NAMALWA (cell line): ENCODE measurements at regions not wholly inside any gene's neighbourhood (a gene's known extent, or its start where the extent isn't known, plus 50 kb on each side); places are given as distances from the start of the nearest gene placed in this dataset.

Experiments
- DNase-seq: peaks from one replicate; pipeline ENCODE4 v3.0.0-alpha.2; 2015; ENCODE audit warnings: low spot score

DNA sequence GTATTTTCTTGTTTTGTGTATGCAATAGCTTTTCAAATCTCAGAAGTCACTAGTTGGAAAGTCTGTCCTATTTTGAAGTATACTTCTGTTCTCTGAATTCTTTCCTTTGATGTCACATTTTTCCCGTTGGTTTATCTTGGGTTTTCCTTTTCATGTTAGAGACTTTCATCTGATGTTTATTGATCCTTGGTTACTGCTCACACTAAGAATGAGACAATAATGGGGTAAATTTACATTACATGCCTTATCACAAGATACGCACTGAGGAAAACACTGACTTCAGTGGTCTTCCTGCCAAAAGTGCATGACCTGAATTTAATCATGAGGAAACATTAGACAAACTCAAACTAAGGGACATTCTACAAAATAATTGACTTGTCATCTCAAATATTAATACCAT lies 63.5 kb upstream of the C1GALT1 start:
- DNase-seq = no peak

DNA sequence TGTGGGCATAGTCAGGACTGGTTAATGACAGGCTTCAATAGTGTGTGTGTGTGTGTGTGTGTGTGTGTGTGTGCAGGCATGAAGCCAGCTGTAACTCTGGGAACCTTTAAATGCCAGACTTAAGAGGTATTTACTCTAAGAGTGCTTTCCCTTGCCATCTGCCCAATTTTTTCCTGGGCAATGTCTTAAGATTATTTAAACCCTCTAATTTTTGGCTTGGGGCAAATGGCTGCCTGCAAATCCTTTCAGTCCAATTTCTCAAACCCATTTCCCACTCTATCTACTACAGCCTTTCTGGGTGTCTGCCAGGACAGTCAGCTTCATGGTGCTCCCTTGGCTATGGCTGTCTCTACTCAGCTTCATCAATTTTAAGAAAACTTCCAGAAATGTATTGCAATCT lies 62.6 kb upstream of the C1GALT1 start:
- no peak for DNase-seq

DNA sequence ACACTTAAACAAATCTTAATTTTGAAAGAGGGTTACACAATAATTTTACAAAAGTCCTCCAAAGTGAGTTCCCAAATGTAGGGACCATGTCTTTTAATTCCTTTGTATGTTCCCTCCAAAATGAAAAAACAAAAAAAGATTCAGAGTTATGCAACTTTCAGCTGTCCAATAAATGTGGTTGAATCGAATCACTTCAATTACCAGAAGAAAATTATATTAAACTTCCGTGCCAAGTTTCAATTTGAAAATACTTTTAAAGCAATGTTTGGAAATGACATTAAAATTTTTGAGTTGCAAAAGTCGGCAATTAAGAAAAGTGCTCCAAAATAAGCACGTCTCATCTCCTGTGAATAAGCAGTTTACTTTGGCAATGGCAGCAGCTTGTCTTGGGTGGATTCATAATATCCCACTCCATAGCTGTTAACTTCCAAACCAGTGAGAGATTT lies 60.3 kb upstream of the C1GALT1 start:
- no peak for DNase-seq

DNA sequence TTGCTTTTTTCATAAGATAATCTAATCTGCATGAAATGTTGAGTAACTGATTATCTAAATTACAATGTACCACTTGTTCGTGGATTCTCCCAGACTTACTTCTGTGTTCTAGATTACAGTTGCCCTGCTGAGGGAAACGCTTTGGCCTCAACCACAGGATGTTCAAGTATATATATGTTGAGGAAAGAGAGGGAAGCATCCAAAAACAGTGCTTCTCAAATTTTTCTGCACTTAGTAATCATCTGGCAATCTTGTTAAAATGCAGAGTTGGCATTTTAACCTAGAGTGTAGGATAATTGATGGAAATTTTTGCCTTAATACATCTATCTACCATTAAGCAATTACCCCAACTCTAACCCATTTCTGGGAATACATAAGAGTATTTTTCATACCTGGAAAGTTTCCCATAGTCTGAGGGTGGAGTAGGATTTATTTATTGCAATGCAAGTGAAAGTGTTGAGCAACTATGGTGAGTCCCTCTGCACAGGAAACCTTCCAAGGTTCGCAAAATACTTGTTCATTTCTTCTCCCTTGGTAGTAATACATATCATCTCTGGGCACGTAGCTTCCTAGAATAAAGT lies 59.6 kb upstream of the C1GALT1 start:
- DNase-seq = no peak

DNA sequence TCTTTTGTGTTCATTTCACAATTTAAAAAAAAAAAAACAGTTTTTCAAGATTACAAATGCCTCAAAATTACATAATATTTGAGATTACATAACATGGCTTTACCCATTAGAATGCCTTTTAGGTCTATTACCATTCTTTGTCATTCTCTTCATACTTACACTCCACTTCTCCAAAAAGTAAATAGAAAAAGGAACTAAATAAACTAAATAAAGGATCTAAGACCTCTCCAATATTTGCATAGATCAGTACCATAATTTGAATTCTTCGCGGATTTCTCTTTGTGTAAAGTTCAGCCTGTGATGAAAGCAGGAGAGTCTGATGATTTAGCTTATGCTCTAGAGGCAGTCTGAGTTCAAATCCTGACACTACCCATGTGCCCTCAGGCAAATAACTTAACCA lies 56.4 kb upstream of the C1GALT1 start:
- no peak for DNase-seq

DNA sequence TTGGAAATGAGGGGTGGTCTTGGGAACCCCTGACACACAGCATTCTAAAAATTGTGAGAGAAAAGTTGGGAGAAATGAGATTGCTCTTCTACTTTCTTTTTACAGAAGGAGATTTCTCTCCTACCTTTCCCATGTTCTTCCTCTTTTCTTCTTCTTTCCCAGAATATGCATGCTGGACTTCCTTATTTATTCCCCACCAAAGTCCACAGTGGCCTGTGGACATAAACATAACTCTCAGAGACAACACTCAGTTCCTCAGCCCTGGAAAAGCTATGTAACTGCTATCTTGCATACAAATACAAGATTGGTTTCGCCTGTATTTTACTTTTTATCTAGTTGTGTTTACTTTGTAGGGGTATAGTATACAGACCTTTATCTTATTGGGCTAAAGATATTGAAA lies 54.6 kb upstream of the C1GALT1 start:
- no peak for DNase-seq

DNA sequence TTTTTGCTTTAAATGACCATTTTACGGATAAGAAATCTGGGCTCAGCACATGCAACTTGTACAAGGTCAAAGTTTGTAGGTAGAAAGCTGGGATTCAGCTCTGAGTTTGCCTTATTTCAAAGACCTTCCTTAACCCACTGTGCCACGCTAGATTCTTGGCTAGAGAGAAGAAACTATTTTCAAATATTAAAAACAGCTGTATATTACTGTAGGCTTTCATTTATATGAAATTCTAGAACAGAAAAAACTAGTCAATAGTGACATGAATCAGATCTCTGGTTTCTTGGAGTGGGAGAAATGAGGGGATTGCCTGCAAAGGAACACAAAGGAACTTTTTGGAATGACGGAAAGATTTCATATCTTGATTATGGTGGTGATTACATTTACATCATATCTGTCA lies 53.0 kb upstream of the C1GALT1 start:
- no peak for DNase-seq

DNA sequence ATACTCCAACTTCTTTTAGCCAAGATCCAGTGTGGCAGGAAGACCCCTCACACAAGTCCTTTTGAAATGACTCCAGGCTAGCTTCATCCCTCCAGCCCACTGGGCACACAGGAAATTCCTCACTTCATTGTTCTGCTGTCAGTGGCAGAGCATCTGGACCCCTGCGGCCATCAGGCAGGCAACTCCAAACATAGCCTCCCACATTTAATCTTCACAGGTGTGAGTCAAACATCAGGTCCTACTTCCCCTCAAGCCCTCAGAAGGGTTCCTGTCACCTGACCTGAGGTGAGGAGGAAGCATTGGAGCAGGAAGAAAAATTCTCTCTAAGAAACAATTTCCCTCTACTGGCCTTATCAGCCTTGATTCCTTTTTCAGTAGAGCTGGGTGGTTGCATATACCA lies 51.1 kb upstream of the C1GALT1 start:
- no peak for DNase-seq
